GM21360 (cell line): ENCODE measurements at regions not wholly inside any gene's neighbourhood (a gene's known extent, or its start where the extent isn't known, plus 50 kb on each side); places are given as distances from the start of the nearest gene placed in this dataset.

Experiments
- ATAC-seq: cut with Tn5 transposase; IDR thresholded peaks from one replicate; pipeline ENCODE4 v1.9.1; 2021; ENCODE audit warnings: mild to moderate bottlenecking, moderate library complexity; ENCODE audit not compliant: unreplicated experiment

- ATAC-seq: peak; percentile 99
Measured at GRCh38 chr9:80134487-80134886, 562.7 kb downstream of the TLE4 start.

- no peak for ATAC-seq
Measured at GRCh38 chr9:80131627-80132026, 559.9 kb downstream of the TLE4 start.

- ATAC-seq: no peak
Measured at GRCh38 chr9:80127920-80128319, 556.2 kb downstream of the TLE4 start.

DNA sequence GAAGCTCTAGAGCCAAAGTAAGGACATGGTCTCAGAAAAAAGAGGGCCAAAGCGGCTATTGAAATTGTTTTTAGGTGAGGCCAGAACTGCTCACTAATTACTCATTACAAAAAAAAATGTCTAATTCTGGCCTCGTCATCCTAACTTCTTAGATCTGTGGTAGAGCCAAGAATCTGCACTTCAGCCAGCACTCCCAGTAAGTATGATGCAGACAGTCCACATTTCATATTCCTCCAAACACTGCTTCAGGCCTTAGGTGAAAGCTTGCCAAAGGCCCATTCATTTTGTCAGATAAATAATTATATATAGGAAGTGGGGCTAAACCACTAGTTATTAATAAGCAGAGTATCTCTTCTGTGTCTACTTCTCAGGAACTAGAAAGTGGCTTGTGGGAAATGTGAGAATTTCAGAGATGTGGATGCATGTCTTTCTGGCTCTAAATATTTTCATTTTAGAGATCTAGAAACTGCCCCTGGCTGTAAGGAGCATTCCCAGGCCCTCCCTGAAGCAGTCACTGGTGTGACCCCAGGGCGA, 554.0 kb downstream of the TLE4 start:
- no peak for ATAC-seq

- ATAC-seq: no peak
Measured at GRCh38 chr9:80117031-80117430, 545.3 kb downstream of the TLE4 start.

DNA sequence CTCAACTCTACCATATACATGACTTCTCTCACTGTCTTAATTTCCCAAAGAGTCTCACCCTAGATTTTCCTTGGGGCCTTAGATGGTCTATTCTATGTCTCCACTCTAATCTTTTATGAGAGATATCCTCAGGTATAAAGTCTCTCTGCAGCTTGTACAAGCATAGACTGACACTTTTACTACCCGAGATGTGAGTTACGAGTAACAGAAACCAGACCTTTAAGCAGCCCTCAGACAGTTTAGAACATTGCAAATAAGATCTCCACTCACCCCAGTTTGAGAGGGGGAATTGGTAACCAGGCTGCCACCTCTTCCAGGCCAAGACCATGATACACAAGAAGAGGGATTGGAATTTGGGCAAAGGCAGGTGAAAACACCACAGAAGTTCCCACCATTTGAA, 542.5 kb downstream of the TLE4 start:
- ATAC-seq: no peak

GRCh38 chr9:80107931-80108660, 536.3 kb downstream of the TLE4 start:
- ATAC-seq: no peak

- ATAC-seq: no peak
Measured at GRCh38 chr9:80097476-80097875, 525.7 kb downstream of the TLE4 start.

GRCh38 chr9:80094176-80094771, 522.5 kb downstream of the TLE4 start:
- peak; percentile 84 for ATAC-seq

DNA sequence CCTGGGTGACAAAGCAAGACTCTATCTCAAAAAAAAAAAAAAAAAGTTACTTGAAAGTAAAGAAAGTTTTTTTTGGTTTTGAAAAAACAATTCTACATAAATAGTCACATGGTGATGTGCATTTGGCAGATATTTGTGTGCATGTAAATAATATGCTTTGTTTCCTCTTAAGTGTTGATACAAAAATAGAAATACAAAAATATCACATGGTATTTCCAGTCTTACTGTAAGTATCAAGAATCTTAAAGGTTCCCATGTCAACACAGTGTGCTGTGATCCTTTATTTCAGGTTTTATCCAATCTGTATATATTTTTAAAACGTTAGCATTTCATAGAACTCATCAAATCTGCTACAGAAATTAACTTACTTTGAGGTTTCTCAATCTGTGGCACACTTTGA, 521.9 kb downstream of the TLE4 start:
- peak; percentile 22 for ATAC-seq

DNA sequence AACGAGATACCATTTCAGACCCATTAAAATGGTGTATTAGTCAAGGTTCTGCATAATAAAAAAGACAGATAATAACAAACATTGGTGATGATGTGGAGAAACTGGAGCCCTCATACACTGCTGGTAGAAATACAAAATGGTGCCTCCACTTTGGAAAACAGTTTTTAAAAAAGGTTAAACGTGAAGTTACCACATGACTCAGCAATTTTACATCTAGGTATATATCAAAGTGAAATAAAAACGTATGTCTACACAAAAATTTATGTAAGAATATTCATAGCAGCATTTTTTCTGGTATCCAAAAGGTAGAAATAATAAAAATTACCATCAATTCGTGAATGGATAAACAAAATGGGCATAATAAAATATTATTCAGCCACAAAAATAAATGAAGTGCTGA, 519.8 kb downstream of the TLE4 start:
- ATAC-seq: no peak

- no peak for ATAC-seq
Measured at GRCh38 chr9:80090317-80090716, 518.6 kb downstream of the TLE4 start.

DNA sequence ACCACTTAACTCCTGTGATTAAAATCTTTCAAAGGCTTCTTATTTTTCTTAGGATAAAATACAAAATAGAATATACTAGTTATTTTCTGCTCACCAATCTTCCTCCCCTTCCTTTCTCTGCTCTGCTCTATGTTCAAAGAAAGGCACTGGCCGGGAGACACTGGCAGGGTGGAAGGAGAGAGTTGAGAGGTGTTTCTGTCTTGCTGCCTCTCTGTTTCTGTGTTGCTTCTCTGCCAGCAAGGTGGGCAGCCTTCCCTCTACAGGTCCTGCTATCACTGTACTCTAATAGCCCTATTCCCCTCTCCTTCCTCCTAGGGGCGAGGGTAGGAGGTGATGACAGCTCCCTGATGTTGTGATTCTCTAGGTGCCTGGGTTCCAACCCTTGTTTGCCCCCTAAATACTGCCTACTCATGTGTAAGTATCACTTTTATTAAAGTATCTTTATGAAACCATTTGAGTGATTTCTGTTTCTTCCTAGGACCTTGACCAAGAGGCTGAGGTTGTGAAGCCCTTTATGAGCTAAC, 515.1 kb downstream of the TLE4 start:
- ATAC-seq: no peak

DNA sequence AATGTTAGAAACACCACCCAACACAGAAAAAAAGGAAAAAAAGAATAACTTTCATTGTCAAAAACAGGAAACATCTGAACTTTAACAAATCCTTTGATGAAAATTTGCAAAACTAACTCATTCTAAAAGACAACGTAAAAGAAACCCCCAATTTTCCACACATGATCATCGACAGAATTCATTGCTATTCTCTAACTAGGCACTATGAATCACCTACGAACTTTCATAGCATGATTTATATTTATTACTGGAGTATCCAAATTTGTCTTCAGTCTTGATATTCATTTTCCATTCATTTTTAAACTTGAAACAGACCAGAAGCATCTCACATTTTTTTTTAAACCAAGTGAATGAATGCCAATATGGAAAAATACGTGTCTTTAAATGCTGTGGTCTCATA, 514.6 kb downstream of the TLE4 start:
- no peak for ATAC-seq

DNA sequence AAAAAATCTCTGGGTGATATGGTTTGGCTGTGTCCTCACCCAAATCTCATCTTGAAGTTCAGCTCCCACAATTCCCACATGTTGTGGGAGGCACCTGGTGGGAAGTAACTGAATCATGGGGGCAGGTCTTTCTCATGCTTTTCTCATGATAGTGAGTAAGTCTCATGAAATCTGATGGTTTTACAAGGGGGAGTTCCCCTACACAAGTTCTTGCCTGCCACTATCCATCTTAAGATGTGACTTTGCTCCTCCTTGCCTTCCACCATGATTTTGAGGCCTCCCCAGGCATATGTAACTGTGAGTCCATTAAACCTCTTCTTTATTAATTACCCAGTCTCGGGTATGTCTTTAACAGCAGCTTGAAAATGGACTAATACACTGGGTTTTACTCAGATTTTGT, 513.9 kb downstream of the TLE4 start:
- ATAC-seq: no peak

DNA sequence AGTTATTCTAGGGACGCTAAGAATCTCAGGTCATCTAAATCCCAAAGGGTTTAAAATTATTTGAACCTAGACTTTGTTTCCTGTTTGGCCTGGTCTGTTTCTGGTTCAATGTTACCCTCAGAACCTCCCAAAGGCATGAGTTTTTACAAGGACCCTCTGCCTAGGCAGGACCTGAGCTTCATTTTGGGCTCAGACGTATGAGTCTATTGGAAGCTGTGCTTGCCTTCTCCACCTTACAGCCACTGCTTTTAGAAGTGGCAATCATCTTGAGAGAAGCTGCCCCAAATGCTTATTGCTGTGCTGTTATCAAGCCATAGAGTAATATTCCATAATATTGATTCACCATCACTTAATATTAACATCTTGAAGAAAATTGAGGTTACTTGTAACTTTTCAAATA, 510.4 kb downstream of the TLE4 start:
- no peak for ATAC-seq

DNA sequence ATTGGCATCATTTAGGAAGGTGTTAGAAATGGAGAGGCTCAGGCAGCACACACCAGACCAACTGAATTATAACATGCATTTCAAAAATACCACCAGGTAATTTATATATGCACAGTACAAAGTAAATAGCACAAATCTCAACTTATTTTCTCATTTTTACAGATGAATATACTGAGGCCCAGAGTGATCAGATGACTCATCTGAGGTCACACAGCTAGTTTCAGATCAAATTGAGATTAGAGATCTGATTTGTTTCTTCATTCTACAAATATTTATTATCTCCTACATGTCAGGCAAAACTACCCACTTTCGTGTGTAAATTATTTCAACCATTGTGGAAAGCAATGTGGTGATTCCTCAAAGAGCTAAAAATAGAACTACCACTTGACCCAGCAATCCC, 507.1 kb downstream of the TLE4 start:
- no peak for ATAC-seq

DNA sequence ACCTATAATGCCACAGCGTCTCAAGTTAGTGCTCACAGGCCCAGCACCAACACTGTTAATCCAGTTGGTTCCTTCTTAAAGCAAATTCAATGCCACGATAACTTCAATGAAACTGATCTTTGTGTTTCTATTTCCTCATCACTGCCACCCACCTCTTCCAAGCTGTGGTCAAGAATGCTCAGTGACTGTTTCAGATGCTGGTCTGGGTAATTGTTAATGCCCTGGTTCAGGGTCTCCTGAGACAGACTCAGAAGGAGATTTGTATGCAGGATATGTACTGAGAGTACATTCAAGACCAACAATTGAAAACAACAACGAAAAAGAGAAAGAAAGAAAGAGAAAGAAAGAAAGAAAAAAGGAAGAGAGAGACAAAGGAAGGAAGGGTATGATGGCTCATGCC, 505.3 kb downstream of the TLE4 start:
- ATAC-seq: no peak

DNA sequence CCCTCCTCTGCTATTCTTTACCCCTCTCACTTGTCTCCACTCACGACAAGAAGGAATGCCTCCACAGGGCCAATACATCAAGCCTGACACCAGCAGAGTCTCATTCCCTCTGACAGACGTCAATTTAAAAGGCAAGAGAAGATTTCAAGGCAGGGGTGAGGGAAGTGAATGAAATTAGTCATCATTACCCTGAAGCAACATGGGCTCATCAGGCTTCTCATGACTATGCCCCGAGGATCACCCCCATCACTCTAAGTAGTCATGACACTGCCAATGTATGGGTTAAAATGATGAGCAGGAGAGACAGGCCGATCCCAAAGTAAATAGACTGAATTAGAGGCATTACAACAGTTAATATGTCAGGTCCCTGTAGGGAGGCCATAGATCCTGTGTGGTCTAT, 504.4 kb downstream of the TLE4 start:
- no peak for ATAC-seq

DNA sequence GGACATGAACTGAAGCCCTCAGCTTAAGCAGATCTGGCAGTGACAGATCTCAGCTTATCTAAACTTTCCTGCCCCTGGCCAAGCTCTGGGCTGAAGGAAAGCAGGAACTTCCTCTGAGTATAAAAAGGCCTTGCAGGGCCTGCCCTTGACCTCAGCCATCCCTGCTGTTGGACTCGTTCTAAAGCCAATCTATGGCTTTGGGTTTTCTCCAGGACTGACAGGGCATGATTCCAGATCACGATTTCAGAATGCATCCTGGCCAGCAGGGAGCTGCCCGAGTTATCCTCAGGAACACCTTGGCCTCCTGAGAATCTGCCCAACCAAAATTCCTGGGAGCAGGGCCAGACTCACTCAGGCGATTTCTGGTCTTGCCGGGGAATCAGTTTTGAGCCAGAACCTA, 502.7 kb downstream of the TLE4 start:
- no peak for ATAC-seq

GRCh38 chr9:80072451-80072850, 500.7 kb downstream of the TLE4 start:
- ATAC-seq: no peak

- ATAC-seq: no peak
Measured at GRCh38 chr9:80070071-80070742, 498.4 kb downstream of the TLE4 start.
